Mucosa of gallbladder (tissue), 1 donor: ENCODE measurements at regions not wholly inside any gene's neighbourhood (a gene's known extent, or its start where the extent isn't known, plus 50 kb on each side); places are given as distances from the start of the nearest gene placed in this dataset.
"Not testable (repeated sequence)": the region's sequence is repeated elsewhere in the genome, so short reads cannot be mapped to it uniquely, and the experiment has no call there.

Experiments used
- DNase-seq: peaks from one replicate; pipeline ENCODE4 v3.0.0-alpha.2; 2020; ENCODE audit warnings: low spot score
- donor health status: DM: no; HTN: no; CAD: no.

GRCh38 chr16:72729552-72729951 is 318.4 kb downstream of the ZFHX3 start:
- DNase-seq = not testable (repeated sequence)

DNA sequence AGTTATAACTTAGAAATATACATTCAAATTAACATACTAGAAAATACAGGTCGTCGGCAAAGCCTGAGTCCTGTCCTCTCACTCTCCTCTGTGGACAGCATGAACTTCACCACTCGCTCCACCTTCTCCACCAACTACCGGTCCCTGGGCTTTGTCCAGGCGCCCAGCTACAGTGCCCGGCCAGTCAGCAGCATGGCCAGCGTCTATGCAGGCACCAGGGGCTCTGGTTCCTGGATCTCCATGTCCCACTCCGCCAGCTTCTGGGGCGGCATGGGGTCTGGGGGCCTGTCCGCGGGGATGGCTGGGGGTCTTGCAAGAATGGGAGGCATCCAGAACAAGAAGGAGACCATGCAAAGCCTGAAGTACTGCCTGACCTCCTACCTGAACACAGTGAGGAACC is 319.4 kb downstream of the ZFHX3 start:
- DNase-seq = no peak

DNA sequence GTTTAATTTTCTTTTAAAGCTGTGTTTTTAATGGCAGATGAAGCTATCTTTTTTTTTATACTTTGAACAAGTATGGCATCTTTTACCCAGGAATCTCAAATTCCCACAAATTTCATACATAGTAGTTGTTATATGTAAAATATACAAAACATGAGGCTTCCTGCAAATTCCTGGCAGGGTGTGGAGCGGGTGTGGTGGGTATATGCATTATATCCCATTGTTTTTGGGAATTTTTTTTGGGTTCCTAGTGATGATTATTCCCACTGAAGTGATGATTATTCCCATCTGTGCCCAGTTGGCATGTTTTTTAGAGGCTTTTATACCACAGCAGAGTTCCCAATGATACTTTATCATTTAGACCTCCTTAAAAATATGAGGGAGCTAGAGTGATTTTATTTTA is 320.4 kb downstream of the ZFHX3 start:
- no peak for DNase-seq

GRCh38 chr16:72725643-72726042 is 322.3 kb downstream of the ZFHX3 start:
- no peak for DNase-seq

GRCh38 chr16:72723781-72724180 is 324.1 kb downstream of the ZFHX3 start:
- no peak for DNase-seq

DNA sequence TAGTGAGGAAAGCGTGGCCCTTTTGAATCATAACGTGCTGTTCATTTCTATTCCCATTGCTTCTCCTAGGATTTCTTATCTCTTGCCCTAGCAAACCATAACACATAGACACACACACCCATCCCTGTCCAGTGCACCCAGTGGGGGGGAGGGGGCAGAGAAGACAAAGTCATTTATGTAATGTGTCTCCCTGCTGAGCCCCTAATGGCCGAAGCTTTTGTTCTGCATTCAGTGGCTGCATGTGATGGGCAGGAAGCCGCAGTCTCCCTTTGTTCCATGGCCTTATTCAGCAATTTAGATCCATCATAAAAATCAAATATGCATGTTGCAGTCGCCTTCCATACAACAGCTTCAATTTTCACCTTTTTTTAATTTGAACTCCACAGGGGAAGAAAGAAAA is 325.4 kb downstream of the ZFHX3 start:
- DNase-seq = no peak

- no peak for DNase-seq
Observed at GRCh38 chr16:72721981-72722380, 325.9 kb downstream of the ZFHX3 start.

DNA sequence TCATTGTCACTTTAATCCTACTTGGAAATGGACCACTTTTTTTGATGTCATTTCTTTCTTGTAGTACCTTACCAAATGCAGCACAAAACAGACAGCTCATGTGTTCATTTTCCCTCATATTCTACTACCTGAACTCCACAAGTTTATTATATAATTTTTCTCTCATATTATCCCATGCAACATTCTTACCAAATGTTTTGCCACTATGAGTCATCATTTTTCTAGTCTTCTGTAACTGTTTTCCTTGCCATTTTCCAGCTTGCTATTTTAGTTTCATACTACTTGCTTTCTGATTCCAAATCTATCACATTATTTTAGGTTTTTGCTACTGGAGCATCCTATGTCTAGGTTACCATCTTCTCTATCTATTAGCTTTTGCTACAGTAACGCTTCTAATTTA is 332.7 kb downstream of the ZFHX3 start:
- no peak for DNase-seq

DNA sequence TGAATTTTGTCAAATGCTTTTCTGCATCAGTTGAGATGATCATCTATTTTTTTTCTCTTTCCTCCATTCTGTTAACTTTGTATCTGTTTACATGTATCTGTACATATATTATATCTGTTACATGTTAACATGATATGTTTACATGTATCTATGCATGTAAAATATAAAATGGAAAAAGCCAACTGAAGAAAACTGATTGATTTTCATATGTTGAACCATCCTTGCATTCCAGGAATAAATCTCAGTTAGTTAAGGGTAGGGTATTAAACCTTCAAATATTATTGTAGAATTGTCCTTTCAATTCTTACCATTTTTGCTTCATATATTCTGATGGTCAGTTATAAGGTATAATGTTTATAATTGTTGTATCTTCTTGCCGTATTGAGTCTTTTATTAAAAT is 336.1 kb downstream of the ZFHX3 start:
- no peak for DNase-seq

DNA sequence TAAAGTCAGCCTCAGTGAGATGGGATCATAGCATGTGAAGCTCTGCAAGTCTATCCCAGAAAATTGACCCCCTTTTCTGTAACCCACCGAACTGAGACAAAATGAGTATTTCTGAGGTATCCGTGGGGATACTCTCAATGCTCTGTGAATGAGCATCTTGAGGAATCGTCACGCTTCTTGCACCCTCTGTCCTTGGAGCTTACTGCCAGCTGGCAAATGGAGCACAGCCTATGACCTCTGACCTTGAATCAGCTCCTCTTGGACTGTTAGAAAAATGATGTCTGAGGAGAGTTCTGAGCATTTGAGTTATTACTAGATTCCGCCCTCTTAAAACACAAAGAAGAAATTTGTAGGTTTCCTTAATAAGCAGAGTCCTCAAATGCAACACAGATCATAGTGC is 342.1 kb downstream of the ZFHX3 start:
- DNase-seq = no peak

DNA sequence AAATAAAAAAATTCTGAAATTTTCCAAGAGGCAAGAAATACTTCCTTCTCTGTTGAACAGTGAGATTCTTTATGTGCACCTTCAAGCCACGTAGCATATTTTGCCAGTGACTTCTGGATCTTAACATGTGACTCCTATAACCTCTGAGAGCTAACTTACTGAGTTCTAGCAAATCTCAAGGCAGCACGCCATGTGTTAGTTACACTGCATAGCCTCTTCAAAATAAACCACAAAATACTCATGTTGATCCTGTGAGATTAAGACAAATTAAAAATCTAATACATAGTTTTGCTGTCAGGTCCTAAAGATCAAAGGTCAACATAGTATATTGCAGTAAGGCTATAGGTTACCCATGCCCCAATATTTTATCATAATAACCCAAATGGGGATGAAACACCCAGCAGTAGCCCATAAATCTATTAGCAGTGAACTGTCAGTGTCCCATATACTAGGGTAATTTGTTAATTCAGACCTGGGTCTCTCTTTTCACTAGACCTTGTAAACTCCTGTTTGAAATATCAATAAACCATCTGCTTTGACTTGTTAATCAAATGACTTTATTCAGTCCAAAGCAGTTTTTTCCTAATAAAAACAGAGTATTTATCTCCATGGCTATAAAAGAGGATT is 343.1 kb downstream of the ZFHX3 start:
- DNase-seq = no peak

DNA sequence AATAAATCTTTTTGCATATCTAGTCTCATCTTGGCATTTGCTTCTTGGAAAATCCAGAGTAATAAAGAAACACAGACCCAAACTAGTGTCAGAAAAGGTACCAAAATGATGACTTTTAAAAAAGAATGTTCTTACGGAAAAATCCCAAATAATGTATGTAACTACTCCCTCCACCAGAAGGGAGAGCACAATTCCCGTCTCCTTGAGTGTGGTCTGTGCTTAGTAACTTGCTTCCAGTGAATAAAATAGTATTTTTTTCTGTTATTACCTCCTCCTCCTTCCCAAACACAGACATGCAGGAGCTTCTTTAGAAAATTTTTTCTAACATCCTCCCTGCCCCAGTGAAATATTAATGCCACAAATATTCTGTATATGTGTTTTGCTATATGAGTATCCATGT is 358.1 kb downstream of the ZFHX3 start:
- DNase-seq = no peak

- DNase-seq = no peak
Observed at GRCh38 chr16:72680732-72681131, 367.2 kb downstream of the ZFHX3 start.

- no peak for DNase-seq
Observed at GRCh38 chr16:72679856-72680255, 368.1 kb downstream of the ZFHX3 start.

DNA sequence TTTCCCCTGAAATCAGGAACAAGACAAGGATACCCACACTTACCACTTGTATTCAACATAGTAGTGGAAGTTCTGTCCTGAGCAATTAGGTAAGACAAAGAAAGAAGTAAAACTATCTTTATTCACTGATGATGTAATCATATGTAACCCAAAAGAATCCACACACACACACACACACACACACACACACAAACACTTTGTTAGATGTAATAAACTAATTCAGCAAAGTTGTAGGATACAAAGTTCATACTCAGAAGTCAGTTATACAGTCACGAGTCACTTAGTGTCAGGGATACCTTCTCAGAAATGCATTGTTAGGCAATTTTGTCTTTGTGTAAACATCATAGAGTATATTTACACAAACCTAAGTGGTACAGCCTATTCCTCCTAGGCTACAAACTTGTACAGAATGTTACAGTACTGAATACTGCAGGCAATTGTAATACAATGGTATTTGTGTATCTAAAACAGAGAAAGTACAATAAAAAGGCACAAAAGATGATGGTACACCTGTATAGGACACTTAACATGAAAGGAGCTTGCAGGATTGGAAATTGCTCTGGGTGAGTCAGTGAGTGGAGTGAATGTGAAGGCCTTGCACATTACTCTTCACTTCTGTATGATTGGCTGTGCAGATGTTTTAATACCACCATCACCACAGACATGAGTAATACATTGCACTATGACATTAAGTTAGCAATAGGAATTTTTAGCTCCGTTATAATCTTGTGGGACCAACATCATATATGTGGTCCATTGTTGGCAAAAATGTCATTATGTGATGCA is 370.1 kb downstream of the ZFHX3 start:
- no peak for DNase-seq

GRCh38 chr16:72673118-72673517 is 374.8 kb downstream of the ZFHX3 start:
- DNase-seq = no peak

GRCh38 chr16:72666267-72666666 is 381.7 kb downstream of the ZFHX3 start:
- DNase-seq = no peak

- no peak for DNase-seq
Observed at GRCh38 chr16:72665701-72666100, 382.2 kb downstream of the ZFHX3 start.

DNA sequence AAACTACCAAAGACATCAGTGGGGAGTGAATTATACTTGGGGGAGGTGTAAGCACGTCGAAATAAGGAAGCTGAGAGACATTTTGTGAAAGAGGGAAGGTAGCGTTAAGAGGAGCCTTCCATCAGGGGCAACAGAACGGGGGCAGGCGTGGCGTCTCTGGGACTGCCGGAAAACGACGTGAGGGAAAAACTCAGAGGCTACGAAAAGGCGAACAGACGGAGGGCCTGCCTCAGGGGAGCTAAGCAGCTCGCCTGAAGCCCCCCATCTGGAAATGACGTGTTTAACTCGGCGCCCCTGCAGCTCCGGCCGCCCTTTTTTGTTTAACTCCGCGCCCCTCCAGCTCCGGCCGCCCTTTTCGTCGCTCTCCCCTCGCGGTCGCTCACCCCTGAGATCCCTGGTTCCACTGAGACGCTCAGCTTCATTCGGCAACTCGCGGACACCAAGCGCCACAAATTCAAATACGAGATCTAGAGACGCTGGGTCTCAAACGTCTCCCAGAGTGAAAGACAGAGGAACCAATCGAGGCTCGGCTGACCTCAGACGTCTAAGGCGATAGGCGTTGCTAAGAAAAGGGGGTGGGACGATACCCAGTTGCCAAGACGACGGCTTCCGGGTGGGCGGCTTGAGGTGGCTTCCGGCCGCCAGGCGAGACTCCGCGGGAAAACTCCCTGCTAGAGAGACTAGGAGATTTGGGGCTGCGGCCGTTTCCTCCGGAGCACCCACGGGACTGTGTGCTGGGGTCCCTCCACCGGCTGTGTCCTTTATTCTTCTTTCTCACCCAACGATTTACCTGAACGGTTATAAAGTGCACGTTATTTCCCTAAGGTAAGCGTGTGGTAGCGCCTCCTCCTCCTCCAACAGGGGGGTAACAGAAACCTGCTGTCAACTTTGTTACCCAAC is 383.2 kb downstream of the ZFHX3 start:
- peak; percentile 98 for DNase-seq

DNA sequence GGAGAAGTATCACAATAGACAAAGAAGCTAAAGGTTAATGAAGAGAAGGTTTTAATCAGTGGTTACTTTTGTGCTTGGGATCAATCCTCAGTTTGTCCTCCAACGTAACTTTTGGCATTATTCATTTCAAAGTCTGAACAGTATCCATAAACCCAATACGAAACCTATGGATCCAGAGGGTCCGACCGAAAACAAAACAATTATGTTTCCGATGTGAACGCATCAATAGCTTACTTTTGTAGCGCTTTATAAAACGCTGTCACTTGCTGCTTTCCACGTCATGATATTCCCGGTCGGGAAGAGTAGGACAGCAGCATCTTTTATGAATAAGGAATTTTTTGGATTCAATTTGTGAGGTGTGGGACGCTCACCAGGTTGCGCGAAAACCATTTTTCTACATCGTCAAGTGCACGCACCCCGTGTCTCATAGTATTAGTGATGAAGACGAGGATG is 383.8 kb downstream of the ZFHX3 start:
- no peak for DNase-seq

DNA sequence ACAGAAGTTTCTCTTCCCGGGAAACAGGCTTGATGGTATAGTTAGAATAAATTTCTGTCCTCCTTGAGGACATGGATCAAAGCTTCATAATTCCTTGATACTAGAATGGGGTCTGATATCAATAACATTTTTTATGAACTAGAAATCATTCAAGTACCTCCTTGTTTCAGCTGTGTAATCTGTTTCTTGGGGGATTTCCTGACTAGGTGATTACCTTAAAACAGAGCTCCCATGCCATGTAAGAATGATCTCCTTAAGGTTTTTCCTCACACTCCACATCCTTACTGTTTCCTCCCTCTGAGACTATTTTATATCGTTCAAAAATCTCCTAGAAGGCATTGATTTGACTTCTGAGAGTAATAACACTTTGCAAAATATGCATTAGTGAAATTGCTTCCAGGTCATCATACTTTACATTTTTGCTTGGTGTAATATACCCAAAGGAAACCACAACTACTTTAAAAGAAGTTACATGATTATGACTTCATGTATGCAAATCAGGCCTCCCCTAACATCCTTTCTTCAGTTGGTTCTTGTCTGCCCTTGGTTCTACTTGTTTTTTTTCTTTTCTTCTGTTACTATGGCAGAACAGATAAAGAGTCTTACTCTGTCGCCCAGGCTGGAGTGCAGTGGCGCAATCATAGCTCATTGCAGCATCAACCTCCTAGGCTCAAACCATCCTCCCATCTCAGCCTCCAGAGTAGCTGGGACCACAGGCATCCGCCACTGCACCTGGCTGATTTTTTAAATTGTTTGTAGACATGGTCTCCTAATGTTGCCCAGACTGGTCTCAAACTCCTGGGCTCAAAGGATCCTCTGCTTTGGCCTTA is 388.8 kb downstream of the ZFHX3 start:
- no peak for DNase-seq

- no peak for DNase-seq
Observed at GRCh38 chr16:72657791-72658190, 390.1 kb downstream of the ZFHX3 start.
